Kidney capillary endothelial cell (primary cell): ENCODE measurements at regions not wholly inside any gene's neighbourhood (a gene's known extent, or its start where the extent isn't known, plus 50 kb on each side); places are given as distances from the start of the nearest gene placed in this dataset.
"Not testable (repeated sequence)": the region's sequence is repeated elsewhere in the genome, so short reads cannot be mapped to it uniquely, and the experiment has no call there.

ENCODE experiments used
- DNase-seq: peaks from one replicate; pipeline ENCODE4 v3.0.0-alpha.2; 2018; ENCODE audit warnings: low spot score

DNA sequence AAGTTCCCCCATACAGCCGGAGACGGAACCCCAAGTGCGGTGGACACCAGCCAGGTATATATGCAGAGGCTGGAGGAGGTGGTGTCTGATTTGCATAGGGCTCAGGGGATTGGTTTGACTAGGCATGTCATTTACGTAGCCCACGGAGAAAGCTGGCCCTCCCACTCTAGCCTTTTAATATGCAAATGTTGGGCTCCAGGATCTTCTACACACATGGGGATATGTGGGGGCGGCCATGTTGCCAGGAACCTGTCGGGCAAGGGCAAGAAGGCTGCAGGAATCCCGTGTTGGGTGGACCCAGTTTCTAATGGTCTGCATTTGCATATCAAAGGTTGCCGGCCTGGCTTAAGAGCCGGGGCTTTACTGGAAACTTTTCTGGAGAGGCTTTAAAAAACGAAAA is 57.4 kb downstream of the FTHL17 start:
- not testable (repeated sequence) for DNase-seq

DNA sequence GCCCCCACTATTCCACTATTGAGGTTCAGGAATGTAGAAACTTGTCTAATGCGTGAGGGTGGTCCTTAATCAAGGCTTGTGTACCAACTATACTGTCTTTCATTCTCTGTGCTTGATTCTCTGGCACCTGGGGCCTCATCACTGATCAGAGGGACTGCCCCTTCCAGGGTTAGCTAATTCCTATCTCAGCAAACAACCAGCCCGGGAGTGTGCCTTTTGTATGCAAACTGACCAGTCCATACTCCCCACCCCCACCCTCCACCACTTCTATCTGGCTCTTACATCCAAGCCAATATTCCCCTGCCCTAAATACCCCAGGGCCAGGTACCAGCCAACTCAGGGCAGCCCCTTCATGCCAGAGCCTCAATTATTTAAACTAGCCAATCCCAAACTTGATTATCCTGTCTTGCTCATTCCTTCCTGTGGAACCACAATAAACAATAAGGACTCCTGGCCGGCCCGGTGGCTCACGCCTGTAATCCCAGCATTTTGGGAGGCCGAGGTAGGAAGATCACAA is 59.3 kb downstream of the FTHL17 start:
- no peak for DNase-seq

DNA sequence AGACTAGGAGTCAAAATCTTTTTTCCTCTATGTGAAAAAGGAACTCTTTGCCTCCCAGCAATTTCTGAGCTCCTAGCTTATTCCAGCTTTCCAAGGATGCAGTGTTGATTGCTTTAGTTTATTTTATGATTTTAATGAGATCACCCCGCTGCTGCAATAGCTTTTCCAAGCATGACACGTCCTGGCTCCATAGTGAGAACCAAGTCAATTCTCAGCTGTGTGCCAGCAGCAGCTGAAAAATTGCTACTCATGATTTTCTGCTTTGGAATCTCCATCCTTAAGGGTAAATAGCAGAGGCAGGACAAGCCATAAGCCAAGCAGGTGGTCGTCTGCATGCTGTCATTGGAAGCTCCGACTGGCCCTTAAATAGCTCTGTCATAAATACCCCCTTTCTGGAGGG is 64.5 kb downstream of the FTHL17 start:
- DNase-seq = no peak

DNA sequence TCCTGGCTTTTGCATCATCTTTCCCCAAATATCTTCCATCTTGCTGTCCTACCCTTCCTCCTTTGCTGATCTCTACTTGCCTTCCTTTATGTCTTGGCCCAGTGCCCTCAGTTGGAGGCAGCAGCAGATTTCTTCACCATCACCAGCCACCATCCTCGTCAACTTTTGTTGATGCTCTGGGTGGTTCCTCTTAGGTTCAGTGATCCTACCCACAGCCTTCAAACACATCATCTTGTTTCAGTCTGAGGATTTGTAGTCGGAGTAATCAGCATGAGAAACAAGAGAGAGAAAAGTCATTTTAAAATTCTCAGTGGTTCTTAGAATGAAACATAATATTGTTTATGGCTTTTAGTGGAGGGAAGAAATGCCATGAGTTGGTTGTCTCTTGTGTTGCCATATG is 65.8 kb downstream of the FTHL17 start:
- DNase-seq = no peak

DNA sequence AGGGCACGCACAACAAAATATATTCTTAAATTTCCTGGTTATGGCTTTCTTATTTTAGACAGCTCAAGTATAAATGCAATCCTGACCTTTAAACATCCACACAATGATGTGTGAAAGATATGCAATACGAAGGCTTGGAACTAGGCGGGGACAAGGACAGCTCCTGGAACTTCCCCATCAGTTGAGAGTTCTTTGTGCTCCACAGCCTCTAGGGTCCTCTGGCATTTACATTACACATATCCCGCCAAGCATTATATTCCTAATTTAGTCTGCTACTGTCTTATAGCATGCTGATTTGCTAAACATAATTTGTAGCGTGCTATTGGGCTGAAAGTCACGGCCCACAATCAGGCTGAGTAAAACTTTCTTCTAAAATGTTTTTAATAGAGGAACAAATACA is 74.4 kb downstream of the FTHL17 start:
- no peak for DNase-seq

DNA sequence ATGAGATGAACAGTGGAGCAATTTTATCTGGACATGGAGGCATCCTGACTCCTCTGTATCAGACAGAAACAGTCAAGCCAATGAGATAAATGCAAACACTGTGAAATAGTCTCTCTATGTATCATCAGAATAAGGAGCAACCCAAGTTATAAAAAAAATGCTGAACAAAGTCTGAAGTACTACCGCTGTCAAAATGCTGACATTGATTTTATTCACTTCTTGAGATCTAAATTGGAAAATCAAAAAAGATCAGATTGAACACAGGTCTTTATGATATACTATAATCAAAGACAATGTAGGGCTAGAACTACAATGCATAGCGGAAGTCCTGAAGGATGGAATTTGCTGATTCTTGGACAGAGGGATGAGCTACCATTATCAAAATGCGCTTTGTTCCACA is 76.1 kb downstream of the FTHL17 start:
- DNase-seq = no peak

DNA sequence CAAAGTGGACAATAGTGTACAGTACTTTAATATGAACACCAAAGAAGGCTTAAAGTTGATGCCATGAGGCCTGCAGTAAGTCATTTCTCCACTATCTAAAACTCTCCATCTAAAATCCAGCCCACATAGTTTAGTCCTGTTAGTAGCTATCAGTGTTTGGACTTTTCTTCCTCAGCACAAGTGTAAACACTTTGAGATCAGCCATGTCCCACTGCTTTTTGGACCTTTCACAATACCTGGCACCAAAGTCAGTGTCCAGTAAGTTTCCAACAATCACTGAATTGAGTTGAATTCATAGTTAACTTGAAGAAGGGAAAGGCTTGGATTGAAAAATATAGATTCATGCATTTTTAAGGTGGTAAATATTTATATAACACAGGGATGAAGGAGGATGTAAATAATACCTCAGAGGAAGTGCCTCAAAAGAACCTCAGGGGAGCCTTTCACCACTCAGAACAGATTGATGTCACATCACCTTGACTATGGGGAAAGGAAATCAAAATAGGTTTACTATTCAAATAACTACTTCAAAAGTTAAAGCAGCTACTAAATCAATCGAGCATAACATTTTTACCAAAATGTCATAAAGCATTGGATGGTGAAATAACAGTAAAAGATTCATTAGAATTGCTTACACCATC is 76.7 kb downstream of the FTHL17 start:
- no peak for DNase-seq

DNA sequence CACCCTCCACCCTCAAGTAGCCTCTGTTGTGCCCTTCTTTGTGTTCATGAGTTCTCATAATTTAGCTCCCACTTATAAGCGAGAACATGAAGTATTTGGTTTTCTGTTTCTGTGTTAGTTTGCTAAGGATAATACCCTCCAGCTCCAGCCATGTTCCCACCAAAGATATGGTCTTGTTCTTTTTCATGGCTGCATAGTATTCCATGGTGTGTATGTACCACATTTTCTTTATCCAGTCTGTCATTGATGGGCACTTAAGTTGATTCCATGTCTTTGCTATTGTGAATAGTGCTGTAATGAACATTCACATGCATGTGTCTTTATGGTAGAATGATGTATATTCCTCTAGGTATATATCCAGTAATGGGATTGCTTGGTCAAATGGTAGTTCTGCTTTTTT is 77.8 kb downstream of the FTHL17 start:
- not testable (repeated sequence) for DNase-seq

DNA sequence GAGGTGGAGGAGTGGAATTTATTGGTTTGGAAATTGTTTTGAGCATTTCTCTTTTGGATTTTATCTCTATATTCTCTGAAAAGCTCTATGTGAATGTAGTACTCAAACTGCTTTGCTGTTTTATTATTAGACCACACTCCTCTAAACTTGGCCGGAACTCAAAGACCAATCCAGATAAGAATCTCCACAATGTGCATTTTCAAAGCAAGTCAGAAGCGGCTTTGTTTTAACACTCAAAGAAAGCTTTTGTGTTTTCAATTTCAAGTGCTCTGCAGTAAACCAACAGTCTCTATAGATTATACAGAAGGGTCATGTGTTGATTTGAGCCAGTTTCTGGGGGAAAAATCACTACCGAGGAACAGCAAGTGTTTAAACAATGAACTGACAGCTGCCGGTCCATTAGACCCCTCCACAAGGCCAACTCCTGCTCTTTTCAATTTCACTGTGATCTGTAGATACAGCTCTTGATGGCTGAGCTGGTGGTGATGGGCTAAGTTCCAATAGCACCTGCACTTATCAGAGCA is 79.4 kb downstream of the FTHL17 start:
- no peak for DNase-seq

DNA sequence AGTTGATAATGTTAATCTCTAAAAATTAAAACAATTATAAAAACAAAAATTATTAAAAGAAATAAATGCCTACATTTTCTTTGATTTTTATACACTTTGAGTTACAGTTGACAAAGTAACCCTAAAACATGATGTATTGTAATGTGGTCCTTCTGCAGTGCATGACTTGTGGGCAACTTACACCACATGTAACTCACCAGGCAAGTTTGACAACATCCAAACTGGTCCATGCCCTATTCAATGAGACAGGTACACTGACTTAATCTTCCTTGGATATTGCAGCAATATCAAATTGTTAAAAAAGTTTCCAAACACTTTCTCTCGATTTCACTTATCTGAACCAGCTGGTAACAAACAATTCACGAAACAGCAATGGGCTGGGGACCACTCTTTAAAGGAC is 81.5 kb downstream of the FTHL17 start:
- DNase-seq = no peak

DNA sequence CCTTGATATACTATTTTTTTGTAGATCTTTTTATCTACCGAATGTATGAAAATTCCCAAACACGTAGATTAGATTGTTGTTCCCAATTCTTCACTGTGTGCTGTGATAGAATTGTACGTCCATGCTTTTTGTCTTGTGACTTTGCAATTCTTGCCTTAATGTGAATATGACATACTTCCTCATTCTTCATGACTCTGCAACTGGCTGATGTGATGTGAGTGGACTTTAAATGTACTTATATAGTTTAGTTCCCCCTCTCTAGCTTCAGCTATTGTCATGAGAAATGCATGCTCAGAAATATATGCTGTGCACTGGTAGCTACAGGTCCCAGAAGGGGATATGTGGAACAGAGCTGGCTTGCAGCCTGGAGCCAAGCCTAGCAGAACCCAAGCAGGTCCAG is 89.4 kb downstream of the FTHL17 start:
- no peak for DNase-seq

DNA sequence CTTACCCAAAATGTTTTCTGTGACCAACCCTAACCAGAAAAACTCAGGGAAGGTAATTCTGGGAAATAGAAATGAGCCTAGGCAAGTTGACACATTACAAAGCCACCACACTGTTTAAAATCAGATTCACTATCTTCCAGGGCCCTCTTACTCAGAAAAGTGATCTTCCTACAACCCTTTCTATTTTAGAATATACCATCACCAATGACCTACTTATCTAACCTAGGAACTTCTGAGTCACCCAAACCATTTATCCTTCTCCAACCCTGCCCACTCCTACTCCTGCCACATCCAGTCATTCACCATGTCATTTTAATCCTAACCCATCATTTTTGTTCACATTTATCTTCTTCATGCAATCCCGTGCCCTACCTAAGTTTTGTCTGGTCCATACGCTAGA is 89.9 kb downstream of the FTHL17 start:
- no peak for DNase-seq

DNA sequence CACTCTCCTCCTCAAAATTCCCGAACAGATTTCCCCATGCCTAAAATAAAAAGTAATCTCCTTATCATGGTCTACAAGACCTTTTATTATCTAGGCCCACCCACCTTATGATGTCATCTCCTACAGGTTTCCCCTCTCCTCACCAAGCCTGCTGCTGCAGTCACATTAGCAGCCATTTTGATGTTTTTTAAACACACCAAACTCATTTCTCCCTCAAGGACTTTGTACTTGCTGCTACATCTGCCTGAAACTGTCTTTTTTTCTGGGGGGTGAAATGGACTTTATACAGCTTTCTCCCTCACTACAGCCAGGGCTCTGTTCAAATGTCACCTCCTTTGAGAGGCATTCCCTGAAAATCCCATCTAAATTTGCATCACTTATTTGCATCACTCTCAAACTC is 90.2 kb upstream of the TAB3 start:
- DNase-seq = no peak

DNA sequence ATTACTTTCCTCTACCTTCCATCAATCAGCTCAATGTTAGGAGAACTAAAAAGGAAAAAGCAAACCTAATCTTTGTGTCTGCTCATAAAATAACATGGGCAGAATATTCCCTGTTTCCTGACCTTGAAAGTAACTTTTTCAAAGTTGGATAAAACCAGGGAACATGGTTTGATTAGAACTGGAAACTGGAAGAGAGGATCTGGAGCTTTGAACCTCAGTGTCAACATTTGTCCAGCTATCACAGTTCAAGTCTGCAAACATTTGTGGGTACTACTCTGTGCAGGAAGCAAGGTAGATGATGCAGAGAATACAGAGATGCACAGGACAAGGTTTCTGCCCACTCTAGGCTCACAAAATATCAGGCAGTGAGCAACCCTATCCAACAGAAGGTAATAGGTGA is 86.4 kb upstream of the TAB3 start:
- DNase-seq = no peak

DNA sequence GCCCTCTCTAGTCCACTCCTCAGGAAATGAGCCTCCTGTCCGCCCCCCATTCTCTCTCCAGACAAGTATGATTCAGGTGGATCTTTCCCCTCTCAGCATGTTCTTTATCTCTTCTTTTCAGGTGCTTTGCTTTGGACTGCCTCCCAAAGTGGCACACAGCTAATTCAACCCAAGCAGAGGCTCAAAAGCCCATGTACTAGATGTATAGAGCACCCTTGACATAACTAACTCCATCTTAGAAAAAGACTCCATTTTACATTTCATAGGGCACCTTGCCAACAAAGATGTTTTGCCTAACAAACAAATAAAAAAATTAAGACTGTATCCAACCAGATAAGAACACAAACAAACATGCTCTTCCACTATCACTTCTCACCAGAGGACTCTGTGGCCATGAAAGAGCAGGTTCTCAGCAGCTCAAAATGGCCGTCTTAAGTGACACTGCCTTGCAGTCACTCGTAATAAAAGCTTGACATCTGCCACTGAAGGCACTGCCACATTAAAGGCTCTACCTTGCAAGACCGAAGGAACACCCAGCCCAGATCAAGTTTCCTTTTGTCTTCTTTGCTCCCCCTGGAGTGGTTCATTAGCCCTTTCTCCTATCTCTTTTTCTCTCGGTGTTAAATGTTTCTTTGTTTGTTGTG is 84.9 kb upstream of the TAB3 start:
- no peak for DNase-seq

DNA sequence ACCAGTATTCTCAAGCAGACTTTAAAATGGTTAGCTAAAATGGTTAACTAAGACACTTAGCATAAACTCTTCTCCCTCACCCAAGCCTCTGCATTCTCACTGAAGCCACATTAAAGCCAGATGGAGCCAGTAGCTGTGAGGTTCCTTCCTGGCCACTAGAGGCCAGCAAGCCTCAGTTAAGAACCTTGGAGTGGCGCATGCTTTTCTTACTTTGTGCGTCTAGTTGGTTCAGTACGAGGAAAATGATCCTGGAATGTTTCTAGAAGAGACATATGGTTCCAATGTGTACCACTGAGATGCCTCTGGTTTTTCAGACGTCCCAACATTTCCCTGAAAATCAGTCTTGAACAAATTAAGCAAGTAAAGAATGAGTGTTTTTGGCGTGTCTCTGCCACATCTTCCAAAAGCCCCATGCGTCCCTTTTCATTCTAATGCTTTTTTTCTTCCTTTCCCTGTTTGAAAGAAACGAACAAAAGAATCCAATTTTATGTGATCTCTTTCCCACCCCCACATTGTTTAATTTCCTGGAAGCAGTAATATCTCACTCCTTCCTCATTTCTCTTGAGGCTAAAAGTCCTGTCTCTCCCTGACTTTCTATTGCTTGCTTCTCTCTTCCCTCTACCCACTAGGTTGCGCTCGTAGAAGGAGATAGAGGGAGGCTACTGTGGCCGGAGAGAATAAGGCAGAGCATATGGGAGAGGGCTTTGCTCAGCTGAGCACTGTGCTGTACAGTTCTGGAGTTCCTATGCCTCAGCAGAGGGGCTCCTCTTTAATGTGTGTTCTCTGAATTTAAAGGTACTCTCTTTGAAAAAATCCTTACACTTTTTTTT is 82.9 kb upstream of the TAB3 start:
- peak; percentile 7 for DNase-seq

DNA sequence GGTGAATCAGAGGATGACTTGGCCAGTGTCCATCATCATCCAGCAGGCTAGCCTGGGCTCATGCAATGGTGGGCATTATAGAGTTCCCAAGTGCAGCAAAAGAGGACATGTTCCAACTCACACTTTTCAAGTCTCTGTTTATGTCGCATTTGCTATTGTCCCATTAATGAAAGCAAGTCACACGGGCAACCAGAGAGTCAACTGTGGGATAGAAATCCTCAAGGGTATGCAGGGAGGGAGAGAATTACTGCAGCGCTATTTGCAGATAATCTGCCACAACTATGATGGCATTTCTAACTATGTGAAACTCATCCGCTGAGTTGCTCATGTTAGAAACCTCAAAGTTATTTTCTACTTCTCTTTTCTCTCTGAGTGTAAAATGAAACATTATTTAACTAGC is 78.5 kb upstream of the TAB3 start:
- DNase-seq = no peak

DNA sequence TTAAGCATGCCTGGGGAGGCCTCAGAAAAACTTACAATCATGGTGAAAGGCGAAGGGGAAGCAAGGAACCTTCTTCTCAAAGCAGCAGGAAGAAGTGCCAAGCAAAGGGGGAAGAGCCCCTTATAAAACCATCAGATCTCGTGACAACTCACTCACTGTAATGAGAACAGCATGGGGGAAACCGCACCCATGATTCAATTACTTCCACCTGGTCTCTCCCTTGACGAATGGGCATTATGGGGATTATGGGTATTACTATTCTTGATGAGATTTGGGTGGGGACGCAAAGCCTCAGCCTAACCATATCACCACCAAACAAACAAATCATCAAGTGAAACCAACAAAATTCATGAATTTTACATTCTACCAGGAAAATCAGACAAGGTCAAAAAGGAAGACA is 76.7 kb upstream of the TAB3 start:
- no peak for DNase-seq

DNA sequence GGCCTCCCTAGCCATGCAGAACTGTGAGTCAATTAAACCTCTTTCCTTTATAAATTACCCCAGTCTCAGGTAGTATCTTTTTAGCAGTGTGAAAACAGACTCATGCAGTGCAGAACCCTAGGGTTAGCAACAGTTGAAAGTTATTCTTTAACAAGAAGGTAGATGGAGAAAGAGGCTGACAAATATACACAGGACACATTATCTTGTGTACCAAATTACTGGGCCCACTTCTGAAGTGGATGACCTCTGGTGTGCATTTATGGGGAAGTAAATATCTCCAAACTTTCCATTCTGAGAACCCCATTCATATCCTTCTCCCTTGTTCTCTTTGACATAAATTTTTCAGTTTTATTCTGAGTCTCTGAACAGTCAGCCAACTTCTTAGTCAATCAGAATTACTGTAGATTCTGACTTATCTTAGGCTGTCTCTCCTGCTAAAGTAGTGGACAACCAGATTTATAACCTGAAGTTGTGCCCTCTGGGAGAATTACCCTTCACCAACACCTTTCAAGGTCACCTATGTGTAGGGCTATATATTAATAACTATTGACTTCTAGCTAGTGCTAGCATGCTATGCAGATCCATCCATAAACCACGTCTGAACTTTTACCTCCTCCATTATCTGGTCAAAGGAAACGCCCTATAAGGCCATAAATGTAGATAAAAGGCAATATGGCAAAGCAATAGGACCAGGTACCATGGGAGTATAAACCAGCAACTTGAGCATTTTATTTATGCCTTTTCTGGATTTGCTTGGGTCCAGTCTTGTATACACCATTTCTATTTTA is 72.5 kb upstream of the TAB3 start:
- DNase-seq = no peak

DNA sequence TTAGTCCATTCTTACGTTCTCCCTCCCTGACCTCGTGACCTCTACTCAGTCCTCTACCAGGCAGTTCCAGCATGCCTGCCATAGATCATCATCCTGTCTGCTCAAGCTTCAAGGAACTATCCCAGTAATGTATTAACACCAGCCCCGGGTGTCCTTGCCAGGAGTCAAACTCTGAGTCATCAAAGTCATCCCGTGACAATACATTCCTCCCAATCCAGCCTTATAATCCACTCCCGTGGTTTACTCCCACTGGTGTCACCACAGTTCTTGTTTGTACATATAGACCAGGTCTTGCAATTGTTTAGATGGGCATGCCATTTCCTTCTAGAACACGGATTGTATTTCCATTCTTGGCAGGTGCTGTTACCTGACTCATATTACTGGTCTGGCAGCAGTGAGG is 68.7 kb upstream of the TAB3 start:
- DNase-seq = no peak

DNA sequence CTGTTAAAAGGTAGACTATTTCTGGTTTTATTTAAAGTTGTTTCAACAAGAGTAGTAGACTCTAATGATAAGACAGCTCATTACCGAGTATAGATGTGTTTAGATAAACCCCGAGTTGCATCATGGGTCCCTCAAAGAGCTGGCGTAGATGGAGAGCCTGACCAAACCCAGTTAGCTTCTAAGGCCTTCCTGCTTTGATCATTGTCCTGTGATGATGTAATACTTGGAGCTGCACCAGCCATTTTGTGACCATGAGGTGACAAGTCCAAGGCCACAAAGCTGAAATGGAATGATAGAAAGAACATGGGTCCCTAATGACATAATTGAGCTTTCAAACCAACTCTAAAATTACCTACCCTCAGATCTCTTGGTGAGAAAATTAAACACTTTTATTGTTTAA is 66.6 kb upstream of the TAB3 start:
- DNase-seq = no peak

DNA sequence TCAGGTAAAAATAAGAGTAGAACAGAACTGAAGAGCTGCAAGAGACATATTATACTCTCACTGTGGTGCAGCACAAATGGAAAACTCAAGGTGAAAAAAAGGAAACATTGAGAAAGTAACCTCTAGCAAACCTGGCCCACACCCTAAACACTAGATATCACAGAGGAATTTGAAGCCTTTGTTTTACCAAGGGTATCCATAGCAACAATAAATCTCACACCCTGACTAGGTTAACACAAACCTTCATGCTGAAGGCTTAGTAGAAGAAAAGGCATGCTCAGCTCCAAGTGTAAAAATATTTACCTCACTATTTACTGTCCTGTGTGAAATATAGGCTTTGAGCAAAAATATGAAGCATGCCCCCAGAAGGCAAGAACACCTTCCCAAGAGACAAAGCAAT is 61.9 kb upstream of the TAB3 start:
- DNase-seq = no peak
